ENCODE measurements at regions not wholly inside any gene's neighbourhood (a gene's known extent, or its start where the extent isn't known, plus 50 kb on each side); places are given as distances from the start of the nearest gene placed in this dataset.

- CTCF ChIA-PET: no interaction called here
- no peak overlapping the region for H3K4me3 ChIP-seq (ENCODE audit: low read depth, low read length)
- no peak overlapping the region for H3K27ac ChIP-seq (ENCODE audit: extremely low read depth, low read depth, low read length)
- H3K36me3 ChIP-seq (ENCODE audit: control insufficient read depth in 2 of 2, insufficient read depth in 1 of 2, low read length in 2 of 2): no peaks in the 10 kb centered on the region
- POLR2A ChIA-PET: no interaction called here
- no peak for TF ChIP-seq ZNF777 (tag by site-specific recombination; IDR thresholded peaks at IDR 0.05; ENCODE audit: borderline replicate concordance)
- TF ChIP-seq ZNF157 (tag by site-specific recombination; IDR thresholded peaks at IDR 0.05): no peak
- H3K9me3 ChIP-seq (ENCODE audit: control insufficient read depth, insufficient read depth, low read depth, low read length): no peaks in the 10 kb centered on the region
- H3K4me1 ChIP-seq (ENCODE audit: control insufficient read depth, insufficient read depth, low read length): no peaks in the 10 kb centered on the region
Measured at GRCh38 chr2:187002242-187002641, 153.3 kb upstream of the ZSWIM2 start.

GRCh38 chr2:187001248-187001647 lies 152.3 kb upstream of the ZSWIM2 start:
- Histone ChIP-seq H3K4me1 (ENCODE audit: control insufficient read depth, insufficient read depth, low read length) (no peaks in the 10 kb centered on the region), H3K36me3 (ENCODE audit: control insufficient read depth in 2 of 2, insufficient read depth in 1 of 2, low read length in 2 of 2) (no peaks in the 10 kb centered on the region), H3K4me3 (ENCODE audit: low read depth, low read length) (no peak overlapping the region), H3K27ac (ENCODE audit: extremely low read depth, low read depth, low read length) (no peak overlapping the region), H3K9me3 (ENCODE audit: control insufficient read depth, insufficient read depth, low read depth, low read length) (no peaks in the 10 kb centered on the region)
- POLR2A ChIA-PET: no interaction called here
- TF ChIP-seq ZNF639 (tag by site-specific recombination; IDR thresholded peaks at IDR 0.05): no peak
- TF ChIP-seq ZNF530 (tag by site-specific recombination; IDR thresholded peaks at IDR 0.05; ENCODE audit: low read depth): no peak
- no peak for TF ChIP-seq ZNF23 (tag by site-specific recombination; IDR thresholded peaks at IDR 0.05; ENCODE audit: borderline replicate concordance)
- CTCF ChIA-PET: no interaction called here

- ChIA-PET POLR2A (no interaction called here), CTCF (no interaction called here)
Measured at GRCh38 chr2:186995092-186995491, 146.1 kb upstream of the ZSWIM2 start.

More at GRCh38 chr2:186995092-186995491, 146.1 kb upstream of the ZSWIM2 start:
- Histone ChIP-seq H3K4me1 (ENCODE audit: control insufficient read depth, insufficient read depth, low read length) (no peaks in the 10 kb centered on the region), H3K4me3 (ENCODE audit: low read depth, low read length) (no peak overlapping the region), H3K9me3 (ENCODE audit: control insufficient read depth, insufficient read depth, low read depth, low read length) (no peaks in the 10 kb centered on the region), H3K27ac (ENCODE audit: extremely low read depth, low read depth, low read length) (no peak overlapping the region), H3K36me3 (ENCODE audit: control insufficient read depth in 2 of 2, insufficient read depth in 1 of 2, low read length in 2 of 2) (no peaks in the 10 kb centered on the region)
- TF ChIP-seq ZNF510 (tag by site-specific recombination; IDR thresholded peaks at IDR 0.05; ENCODE audit: insufficient replicate concordance) (no peak), ZNF677 (tag by site-specific recombination; IDR thresholded peaks at IDR 0.05) (no peak), ZNF530 (tag by site-specific recombination; IDR thresholded peaks at IDR 0.05; ENCODE audit: low read depth) (no peak), HOXC10 (CRISPR knock-in tag; IDR thresholded peaks at IDR 0.05) (no peak), ZNF175 (tag by site-specific recombination; IDR thresholded peaks at IDR 0.05) (no peak), PRDM10 (tag by site-specific recombination; IDR thresholded peaks at IDR 0.05) (no peak), ZNF133 (tag by site-specific recombination; IDR thresholded peaks at IDR 0.05) (no peak), KLF1 (tag by site-specific recombination; IDR thresholded peaks at IDR 0.05) (no peak), ZNF140 (tag by site-specific recombination; IDR thresholded peaks at IDR 0.05) (no peak), SP2 (tag by site-specific recombination; IDR thresholded peaks at IDR 0.05) (no peak), ZNF585B (tag by site-specific recombination; IDR thresholded peaks at IDR 0.05) (no peak), BCL11A (tag by site-specific recombination; IDR thresholded peaks at IDR 0.05; ENCODE audit: low read depth) (no peak), ZBTB17 (tag by site-specific recombination; IDR thresholded peaks at IDR 0.05) (no peak), ZFP3 (tag by site-specific recombination; IDR thresholded peaks at IDR 0.05; ENCODE audit: low read depth) (no peak), ZNF10 (tag by site-specific recombination; IDR thresholded peaks at IDR 0.05) (no peak), MZF1 (tag by site-specific recombination; IDR thresholded peaks at IDR 0.05; ENCODE audit: borderline replicate concordance) (no peak), ZNF391 (tag by site-specific recombination; IDR thresholded peaks at IDR 0.05; ENCODE audit: borderline replicate concordance, low read depth) (no peak), ZSCAN16 (tag by site-specific recombination; IDR thresholded peaks at IDR 0.05) (no peak)

Measured in HEK293 (cell line).